HG03521 (cell line): ENCODE measurements at regions not wholly inside any gene's neighbourhood (a gene's known extent, or its start where the extent isn't known, plus 50 kb on each side); places are given as distances from the start of the nearest gene placed in this dataset.

Source experiments
- ATAC-seq: cut with Tn5 transposase; IDR thresholded peaks from one replicate; pipeline ENCODE4 v1.9.1; 2021; ENCODE audit warnings: mild to moderate bottlenecking, moderate library complexity; ENCODE audit not compliant: unreplicated experiment

DNA sequence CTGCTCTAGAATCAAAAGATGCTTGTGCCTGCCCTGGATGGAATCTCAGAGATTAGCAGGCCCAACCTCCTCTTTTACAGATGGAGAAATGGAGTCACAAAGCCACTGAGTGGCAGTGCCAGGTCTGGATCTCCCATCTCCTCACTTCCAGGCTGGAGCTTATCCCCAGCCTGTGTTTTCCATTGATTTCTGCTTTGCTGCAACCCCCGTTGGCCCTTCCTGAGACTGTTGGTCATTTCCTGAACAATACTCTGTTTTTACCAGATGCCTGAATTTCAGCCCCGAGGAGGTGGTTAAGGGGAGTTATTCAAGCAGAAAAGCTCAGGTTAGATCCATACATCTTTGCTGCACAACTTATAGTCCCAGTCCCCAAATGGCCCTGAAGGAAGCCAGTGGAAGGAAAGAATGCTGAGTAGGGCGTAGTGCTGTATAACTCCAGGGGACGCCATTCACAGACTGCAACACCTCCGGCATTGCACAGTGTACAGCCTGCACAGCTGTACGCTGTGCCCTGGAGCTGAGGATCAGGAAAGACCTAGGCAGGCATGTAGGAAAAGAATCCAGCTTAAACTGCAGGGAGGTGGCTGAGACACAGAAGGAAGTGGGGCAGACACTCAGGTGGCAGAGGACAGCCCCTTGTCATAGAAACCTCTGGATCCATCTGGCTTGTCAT lies 77.5 kb downstream of the RPLP1 start:
- no peak for ATAC-seq

DNA sequence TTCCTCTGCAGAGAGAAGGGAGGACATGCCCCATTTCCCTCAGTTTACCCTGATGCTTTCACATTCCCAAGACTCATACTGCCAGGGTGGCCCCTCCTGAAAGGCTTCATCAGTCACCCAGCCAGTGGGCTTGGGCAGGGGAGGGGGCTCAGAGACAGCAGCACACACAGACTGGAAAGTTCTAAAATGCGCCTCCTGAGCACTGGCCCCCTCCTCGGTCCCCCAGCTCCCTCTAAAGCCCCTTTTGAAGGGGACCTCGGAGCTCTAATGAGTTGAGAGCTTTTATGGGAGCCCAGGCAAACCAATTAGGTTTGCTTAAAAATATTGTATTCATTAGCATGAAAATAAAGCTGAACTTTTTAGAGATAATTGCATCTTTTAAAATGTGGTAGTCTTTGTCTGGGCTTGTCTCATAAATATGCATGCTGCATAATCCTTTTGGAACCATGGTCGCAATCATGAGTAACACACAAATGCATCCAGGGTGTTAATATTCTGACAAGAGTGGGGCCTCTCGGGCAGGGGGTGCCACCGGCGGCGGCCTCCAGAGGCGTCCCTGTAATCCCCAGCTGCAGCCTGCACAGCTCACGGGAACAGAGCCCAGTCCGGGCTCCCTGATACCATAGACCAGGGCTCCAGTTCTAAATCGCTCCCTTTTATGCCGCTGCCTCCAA lies 78.5 kb downstream of the RPLP1 start:
- ATAC-seq, result no peak

DNA sequence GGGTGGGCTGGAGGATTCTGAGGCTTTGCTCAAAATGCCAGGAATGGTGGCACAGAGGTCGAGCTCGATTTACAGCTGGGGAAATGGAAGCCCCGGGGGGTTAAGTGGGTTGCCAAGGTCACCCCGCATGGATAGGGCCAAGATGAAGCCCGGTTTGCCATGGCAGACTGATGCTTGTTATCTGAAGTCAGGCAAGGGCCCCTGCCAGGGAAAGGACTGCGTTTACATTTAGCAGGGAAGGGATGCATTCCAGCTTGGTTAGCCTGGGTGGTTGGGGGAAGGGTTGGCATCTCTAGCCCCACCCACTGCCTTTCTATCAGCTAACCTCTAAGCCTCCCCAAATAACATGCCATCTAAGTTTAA lies 79.0 kb downstream of the RPLP1 start:
- ATAC-seq, result no peak

DNA sequence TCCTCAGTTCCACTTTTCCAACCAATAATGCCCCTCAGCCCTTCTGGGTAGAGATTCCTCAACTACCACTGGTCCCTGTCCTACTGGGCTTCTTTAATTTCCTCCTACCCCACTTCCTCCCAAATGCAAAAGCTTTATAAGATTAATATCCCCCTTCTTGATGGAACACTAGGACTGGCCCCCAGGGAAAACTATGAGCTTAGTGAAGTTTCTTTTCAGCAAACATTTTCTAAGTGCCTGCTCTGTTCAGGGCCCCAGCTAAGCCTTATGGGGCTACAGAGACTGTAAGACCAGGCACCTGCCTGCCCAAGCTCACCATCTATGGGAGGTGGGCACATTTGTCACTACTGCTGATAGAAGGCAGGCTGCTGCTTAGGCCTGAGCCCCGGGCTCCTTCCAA lies 79.4 kb downstream of the RPLP1 start:
- no peak for ATAC-seq

DNA sequence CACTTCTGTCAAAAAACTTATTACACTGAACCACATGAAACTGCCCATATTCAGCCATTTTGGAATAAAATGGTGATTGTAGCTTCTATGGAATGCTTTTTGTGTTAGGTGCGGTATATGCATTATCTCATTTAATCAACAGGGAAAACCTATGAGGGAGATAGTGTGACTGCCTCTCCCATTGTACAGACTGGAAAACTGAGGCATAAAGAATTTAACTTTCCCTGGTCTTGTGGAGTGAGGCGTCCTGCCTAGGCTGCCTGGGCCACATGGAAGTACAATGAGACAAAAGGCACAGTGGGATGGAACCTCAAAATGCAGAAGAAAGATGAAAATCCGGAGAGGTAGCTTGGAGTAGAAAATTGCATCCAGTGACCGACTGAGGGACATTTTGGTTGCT lies 80.2 kb downstream of the RPLP1 start:
- ATAC-seq, result no peak

DNA sequence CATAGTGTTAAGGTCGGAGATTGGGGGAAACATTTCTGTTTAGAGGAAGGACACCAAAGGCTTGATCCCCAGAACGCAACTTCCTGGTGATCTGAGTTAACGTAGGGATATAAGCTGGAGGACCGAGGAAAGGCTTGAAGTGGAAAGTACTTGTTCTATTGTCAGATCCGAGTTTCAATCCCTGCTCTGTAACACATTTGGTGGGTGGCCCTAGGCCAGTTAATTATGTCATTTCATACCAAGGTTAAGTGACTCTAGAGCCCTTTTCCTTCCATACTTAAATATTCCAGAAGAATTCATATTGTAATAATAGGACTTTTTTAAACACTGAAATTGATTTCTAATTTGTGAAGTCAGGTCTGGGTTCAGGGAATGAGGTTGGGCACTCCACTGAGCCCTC lies 80.9 kb downstream of the RPLP1 start:
- ATAC-seq, result no peak

DNA sequence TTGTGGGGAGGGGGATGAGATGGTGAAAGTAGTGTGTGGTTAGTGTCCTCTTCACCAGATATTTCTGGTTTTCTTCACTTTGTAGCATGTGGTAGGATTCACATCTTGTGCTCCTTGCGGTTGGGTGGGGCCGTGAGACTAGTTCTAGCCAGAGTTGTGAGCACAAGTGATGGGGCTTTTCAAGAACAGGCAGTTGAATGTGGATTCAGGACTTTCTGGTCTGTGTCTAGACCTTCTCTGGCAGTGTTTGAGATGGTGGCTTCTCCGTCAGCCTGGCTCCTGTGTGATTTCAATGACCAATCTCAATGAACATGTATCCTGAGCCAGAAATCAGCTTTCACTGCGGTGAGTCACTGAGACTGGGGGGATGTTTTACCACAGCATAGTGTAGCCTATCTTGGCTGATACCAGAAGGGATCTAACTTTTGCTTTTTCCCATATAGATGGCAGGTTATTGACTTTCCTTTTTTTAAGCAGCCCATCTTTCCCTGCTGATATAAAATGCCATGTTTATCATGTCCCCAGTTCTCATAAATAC lies 82.6 kb downstream of the RPLP1 start:
- no peak for ATAC-seq

DNA sequence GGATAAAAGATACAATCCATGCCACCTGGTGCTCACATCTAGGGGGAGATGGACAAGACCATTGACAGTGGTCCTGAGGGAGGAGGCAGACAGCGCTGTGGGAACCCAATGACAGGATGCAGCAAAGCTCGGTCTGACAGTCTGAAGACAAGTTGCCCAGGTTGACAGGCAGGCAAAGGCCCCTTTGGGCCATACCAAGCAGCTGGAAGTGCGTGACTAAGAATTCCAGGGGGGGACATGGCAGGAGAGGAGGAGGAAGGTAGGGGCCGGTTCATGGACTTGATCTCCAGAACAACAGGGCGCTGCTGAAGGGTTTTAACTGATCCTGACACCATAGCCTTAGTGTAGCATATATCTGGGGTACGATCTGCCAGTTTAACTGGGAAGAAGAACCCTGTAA lies 83.4 kb downstream of the RPLP1 start:
- ATAC-seq, result no peak

DNA sequence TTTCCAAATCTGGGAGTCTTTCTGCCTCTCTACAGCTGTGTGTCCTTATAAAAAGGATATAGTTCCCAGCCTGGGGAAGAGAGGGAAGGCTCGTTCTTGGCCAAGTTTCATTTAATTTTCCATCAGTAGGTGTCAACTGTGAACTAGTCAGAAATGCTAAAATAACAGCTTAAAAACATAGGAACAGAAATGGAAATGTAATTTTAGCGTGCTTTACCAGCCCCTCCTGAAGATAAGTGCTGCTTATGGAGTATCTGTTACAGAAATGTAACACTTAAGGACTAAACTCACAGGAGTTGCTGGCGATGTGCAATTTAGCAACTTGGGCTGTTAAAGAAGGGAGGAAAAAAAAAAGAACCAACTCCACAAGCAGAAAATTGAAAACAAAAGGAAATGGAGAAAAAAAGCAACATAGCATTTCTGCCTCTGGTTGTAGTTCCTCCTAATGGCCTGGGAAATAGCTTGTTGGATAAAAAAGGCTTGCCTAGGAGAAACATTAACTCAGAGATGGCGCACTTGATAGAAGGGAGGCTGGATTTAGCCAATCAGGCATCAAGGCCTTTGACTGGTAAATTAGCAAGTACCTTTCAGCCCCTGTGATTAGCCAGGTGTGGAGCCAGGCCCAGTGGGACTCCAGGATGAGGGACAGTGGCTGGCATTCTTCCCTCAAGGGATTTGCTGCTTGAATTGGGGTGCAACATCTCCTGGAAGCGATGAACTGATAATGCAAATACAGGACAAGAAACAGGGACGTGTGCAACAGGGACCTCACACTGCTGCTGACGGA lies 84.3 kb downstream of the RPLP1 start:
- ATAC-seq, result no peak

DNA sequence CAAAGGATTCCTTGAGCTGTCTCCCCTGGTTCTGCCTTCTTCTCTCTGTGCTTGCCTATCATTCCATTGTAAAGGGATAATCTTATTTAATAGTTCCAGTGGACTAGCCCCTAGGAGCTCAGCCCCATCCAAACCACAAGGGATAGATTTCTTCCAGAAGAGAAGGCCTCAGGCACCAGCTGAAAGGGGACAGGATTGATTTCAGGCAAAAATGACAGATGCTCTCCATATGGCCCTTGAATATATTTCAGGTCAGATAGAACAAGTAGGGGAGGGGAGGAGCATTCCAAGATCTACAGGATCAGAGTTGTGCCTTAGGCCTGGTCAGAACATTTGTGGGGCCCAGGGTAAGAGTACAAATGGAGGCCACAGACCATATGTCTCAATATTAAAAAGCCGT lies 85.3 kb downstream of the RPLP1 start:
- ATAC-seq, result no peak

DNA sequence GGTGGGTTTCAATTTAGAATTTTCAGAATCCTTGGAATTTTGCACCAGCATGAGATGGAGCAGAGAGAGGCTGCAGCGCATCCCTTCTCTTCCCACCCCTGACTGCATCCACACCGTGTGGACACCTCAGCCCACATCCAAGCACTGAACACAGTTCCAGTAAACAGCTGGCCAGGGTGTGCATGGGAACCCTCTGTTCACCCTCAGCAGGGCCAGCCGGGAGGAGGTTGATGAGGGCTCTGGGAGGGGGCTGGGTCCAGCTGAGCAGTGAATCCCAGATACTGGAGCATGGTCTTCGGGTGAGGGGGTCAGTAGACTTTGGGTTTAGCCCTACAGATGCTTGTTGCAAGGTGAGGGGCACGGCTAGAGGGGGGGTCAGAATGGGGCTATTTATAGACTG lies 85.8 kb downstream of the RPLP1 start:
- ATAC-seq, result no peak

DNA sequence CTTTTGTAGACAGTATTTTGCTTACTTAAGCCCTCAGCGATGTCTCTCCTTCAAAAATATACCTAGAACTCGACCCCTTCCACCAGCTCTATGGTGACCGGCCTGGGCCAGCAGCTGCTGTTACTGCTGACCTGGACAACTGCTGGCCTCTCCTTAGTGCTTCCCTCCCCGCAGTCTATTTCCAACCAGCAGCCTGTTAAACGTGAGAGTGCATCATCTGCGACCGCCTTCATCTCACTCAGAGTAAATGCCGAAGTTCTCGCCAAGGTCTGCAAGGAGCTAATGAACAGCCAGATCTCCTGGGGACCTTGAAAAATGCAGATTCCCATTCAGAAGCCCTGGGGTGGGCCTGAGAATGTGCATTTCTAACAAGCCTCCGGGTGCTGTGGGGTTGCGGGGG lies 86.7 kb downstream of the RPLP1 start:
- no peak for ATAC-seq

DNA sequence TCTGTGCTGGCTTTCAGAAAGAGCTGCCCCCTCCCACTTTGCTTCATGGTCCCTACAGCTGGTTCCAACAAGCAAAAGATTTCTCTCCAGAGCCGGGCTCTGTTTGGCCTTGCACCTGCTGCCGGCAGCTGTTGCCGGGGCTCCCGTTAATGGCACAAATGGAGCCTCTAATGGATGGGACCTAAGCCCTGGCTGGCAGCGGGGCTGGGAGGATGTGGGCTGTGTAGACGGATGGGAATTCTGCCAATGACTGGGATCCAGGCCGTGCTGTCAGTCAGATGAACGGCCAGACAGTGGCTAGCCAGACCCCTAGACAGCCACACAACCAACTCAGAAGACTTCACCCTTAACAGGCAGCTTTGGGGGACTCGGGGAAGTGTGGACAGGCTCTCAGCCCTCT lies 88.0 kb downstream of the RPLP1 start:
- no peak for ATAC-seq

DNA sequence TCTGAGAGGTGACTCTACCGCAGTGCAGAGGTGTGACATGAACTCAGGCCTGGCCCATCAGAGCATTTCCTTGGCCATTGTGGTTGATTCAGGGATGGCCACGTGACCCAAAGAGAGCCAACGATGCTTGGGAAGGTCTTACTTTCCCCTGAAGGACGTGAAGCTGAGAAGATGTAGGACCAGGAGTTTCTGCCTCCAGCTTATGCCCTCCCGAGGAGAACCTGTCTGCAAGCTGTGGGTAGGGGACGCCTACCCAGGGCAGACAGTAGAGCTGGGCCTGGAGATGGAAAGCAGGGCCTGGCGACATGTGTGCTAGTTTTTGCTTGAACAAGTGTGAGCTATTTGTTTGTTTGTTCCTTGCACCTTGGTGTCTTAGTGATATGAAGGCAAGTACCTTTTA lies 89.4 kb downstream of the RPLP1 start:
- ATAC-seq, result no peak

DNA sequence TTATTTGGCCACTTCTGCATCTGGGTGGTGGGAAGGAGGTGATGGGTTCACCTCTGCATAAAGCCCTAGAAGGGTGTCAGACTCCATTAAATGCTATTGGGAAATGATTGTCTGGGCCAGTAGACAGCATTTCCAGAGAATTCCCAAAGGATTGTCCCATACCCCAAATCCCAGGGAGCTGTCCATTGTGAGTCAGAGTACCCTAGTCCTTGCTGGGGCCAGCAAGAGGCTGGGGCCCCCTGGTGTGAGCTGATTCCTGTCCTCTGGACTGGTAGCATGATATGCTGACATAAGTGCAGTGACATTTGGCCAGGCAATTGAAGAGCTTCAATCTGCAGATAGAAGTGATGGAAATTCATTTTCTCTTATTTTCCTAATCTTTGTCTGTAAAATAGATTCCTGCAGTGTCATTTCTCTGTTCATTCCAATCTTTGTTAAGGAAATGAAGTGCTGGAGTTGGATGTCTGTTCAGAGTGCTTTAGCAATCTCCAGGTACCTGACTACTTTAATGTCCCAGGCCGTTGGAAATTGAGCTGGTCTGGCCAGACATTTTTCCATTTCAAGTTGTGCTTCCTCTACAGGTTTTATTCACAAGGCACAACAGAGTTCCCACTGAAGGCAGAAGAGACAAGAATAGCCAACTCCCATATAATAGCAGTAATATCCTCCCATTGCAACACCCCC lies 91.2 kb downstream of the RPLP1 start:
- no peak for ATAC-seq

DNA sequence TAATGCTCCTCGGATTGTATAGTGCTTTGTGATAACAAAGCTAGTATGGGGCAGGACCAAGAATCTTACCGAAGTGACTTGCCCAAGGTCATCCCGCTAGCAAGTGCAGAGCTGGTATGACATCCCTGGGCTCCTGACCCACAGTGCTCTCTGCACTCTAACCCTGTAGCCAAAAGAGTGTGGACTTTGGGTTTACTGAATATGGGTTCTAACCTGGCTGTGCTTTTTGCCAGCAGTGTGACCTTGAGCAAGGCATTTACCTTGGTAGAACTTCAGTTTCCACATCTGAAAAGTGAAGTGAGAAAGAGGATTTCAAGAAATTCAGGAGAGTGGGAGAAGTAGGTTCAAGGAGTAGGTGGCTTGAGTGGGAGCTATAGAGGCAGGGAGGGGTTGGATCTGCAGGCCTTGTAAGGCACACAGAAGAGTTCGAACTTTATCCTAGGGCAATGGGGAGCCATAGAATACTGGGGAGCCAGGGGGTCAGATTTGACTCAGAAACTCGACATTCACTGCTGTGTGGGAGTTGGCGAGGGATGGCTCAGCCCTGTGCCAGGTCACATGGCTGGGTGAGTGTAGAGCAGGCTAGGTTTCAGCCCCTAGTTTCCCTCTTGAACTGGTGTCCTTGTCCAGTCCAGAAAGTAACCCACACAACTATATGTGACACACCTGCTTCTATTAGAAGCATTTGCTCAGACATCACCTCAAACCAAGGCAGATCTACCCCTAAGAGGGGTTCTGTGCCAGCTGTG lies 91.9 kb downstream of the RPLP1 start:
- ATAC-seq, result no peak

DNA sequence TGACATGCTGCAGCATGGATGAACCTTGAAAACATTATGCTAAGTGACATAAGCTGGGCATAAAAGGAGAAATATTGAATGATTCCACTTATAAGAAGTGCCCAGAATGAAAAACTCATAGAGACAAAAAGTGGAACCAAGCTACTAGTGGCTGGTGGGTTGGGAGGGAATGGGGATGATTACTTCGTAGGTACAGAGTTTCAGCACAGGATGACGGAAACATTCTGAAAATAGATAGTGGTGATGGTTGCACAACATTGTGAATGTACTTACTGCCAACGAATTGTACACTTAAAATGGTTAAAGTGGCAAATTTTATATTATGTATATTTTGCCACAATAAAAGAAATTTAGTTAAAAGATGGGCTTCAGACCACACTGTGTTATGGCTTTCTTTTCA lies 93.6 kb downstream of the RPLP1 start:
- ATAC-seq, result no peak

DNA sequence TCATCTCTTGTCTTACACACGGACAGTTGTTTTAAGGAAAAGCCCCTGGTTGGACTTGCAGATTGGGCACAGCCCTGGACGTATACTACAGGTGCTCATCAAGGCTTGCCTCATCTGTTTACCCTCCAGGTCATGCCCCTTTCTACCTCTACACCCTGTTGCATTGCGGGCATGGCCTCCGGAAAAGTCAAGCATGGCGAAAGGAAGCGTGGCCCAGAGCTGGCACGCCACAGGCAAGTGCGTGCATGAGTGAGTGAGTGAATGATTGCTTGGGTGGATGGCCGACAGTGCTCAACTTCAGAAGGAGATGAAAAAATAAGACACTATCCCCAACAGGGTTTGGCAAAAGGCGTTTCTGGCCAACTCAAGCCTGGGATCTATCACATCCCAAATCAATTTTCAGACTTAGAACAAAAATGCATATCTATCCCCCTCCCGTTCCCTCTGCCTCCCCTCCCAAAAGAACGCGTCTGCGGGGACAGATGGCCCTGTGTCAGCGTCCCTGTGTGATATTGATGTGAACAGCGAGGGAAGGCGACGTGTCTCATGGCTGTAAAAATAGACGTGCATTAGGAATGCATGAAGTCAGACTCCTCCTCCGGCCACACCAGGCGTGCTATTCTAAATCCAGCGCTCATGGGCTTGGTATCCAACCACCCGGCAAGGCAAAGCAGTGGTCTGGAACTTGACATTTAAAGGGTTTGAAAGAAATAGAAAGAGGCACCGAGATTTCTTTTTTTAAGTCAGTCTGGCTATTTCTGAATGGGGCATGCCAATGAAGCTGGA lies 96.0 kb downstream of the RPLP1 start:
- no peak for ATAC-seq

DNA sequence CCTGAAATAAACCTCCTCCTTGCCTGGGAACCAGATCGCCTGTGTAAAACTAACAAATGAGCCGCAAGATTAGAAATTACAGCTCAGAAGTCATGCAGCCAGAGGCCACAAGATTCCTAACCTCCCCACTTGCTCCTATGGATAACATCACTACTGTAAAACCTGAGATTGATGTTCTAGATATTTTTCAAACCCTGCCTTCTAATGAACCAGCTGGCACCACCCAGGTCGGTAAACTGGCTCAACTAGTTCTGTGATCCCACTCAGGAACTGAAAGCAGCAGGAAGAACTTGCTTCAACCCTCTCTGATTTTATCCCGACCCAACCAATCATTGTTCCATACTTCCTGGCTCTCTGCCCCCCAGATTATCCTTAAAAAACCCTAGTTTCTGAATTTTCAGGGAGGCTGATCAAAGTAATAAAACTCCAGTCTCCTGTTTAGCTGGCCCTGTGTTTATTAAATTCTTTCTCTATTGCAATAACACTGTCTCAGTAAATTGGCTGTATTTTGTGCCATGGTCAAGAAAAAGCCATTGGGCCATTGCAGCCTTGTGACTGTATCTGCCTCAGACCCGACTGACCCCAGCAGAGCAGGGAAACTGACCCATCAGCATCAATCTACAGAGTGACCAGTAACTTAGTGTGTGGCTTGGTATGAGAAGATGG lies 98.9 kb downstream of the RPLP1 start:
- no peak for ATAC-seq
